ENCODE measurements at regions not wholly inside any gene's neighbourhood (a gene's known extent, or its start where the extent isn't known, plus 50 kb on each side); places are given as distances from the start of the nearest gene placed in this dataset.

- DNase-seq (ENCODE audit: low read depth), result no peak
Measured at GRCh38 chr20:59493926-59494325, 110.4 kb upstream of the PHACTR3 start.

GRCh38 chr20:59495166-59495565 lies 109.2 kb upstream of the PHACTR3 start:
- DNase-seq (ENCODE audit: low read depth), result no peak

- peak; percentile 66 for DNase-seq (ENCODE audit: low read depth)
Measured at GRCh38 chr20:59495894-59496510, 108.3 kb upstream of the PHACTR3 start.

DNA sequence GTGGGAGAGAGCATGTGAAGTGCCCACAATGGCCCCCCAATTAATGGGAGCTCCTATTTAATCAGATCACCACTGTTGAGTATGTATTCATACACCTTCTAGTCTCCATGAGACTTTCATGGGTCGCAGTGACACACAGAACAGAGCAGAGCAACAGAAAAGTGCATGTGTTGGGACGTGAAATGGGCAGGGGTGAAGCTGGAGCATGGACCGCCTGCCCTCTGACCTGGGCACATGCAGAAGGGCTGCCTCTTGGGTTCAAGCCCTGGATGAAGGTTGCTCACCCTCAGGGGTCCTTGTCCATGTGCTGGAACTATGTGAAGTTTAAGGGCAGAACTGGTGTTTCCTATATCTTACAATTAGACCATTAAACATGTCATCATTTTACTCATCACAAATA lies 106.0 kb upstream of the PHACTR3 start:
- no peak for DNase-seq (ENCODE audit: low read depth)

GRCh38 chr20:59499863-59500262 lies 104.5 kb upstream of the PHACTR3 start:
- DNase-seq (ENCODE audit: low read depth), result no peak

DNA sequence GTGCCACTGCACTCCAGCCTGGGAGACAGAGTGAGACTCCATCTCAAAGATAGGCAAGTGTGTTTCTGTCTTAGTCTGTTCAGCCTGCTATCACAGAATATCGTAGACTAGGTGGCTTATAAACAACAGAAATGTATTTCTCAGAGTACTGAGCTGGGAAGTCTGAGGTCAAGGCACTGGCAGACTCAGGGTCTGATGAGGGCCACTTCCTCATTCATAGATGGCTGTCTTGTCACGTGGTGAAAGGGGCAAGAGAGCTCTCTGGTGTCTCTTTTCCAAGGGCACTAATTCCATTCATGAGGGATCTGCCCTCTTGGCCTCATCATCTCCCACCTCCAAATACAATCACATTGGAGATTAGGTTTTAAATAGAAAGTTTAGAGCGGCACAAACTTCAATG lies 95.6 kb upstream of the PHACTR3 start:
- DNase-seq (ENCODE audit: low read depth), result no peak

DNA sequence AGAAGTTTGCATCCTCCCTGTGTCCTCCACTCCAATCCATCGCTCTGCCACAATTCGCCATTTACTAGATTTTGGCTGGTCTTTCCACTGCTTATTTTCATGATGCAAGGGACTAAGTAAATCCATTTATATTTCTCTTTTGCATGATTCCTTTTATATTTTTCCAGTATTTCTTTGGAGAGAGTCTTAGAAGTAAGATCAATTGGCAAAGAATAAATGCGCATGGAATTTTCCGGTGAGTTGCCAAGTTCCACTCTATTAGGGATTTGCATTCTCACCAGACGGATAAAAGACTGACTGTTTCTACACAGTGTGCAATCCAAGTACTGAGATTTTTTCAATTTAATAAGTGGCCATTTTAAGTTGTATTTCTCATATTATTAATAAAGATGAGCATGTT lies 91.7 kb upstream of the PHACTR3 start:
- DNase-seq (ENCODE audit: low read depth), result no peak

- DNase-seq (ENCODE audit: low read depth), result no peak
Measured at GRCh38 chr20:59514554-59514953, 89.8 kb upstream of the PHACTR3 start.

- peak; percentile 55 for DNase-seq (ENCODE audit: low read depth)
Measured at GRCh38 chr20:59515013-59515905, 89.1 kb upstream of the PHACTR3 start.

GRCh38 chr20:59515906-59516209 lies 88.5 kb upstream of the PHACTR3 start:
- DNase-seq (ENCODE audit: low read depth), result no peak

DNA sequence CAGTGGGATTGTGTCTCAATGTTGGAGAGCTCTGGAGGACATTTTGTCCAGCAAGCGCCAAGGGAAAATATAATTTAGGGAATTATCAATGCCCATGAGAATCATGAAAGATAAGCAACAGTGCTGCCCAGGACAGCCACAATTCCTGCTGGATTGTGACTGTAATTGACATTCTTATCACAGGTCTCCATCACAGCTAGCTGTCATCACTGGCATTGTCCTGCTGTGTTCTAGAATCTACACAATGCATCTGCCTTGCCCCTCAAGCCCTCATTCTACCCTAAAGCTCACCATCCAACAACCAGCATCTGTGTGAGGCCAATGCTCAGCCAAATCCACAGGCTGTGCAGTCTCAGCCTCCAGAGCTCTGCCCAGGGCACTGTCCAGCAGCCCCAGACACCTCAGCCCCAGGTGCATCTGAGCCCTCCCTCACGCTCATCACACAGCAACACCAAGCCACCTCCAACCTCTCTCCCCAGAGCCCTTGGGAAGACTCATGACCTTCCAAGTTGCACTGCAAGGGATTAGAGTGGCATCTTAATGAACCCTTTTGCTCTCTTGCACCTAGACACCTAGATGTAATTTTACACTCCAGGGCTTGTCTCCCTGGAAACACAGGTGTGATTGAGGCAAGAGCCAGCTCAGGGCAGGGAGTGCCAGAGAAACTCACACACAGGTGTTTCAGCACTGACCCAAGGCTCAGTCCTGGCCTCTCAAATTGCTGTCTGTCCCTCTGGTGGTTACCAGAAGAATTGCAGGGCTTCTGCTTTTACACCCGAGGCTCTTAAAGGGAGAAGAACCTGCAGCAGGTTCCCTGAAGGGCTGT lies 85.2 kb upstream of the PHACTR3 start:
- peak; percentile 58 for DNase-seq (ENCODE audit: low read depth)

GRCh38 chr20:59519707-59520014 lies 84.7 kb upstream of the PHACTR3 start:
- DNase-seq (ENCODE audit: low read depth), result no peak

- DNase-seq (ENCODE audit: low read depth), result no peak
Measured at GRCh38 chr20:59520814-59521213, 83.5 kb upstream of the PHACTR3 start.

GRCh38 chr20:59525500-59526241 lies 78.7 kb upstream of the PHACTR3 start:
- peak; percentile 36 for DNase-seq (ENCODE audit: low read depth)

DNA sequence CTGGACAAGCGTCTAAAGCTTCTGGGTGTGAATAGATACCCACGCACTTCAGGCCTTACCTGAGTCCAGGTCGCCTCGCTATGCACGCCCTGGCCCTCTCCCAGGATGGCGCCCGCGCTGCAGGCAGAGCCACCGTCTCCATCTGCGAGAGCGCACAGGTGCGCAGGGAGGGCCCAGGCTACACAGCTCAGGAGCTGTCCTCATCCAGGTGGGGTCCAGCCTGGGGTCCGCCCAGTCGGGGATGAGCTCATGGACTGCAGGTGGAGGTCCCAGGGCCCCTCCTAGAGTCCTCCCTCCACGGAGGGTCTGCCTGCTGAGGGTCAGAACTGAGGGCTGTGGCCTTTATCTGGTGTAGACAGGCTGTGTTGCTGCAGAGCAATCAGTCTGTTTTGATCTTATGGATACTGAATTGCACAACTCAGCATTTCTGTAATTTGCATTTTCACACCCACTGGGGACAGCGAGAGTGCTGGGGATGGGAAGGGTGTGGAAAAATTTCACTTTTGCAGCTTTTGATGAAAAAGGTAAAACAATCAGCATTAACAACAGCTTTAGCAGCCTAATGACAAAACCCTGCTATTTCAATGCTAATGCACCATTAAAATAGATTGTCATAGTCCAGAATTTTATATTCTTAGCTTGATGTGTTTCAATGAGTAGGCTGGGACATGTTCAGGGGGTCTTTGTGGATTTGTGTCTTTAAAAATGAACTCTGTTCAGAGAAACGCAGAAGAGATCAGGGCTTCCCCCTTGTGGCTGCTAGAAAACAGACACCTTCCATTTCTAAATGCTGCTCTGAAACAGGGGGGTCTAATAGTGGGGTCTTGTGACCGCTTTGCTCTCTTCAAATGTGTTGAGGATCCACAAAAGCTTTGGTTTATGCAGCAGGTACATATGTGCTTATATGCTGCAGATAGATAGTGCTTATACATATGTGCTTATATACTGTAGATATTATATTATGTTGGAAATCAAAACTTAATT lies 77.8 kb upstream of the PHACTR3 start:
- DNase-seq (ENCODE audit: low read depth), result peak; percentile 8

- no peak for DNase-seq (ENCODE audit: low read depth)
Measured at GRCh38 chr20:59530782-59531181, 73.6 kb upstream of the PHACTR3 start.

GRCh38 chr20:59537991-59538390 lies 66.3 kb upstream of the PHACTR3 start:
- no peak for DNase-seq (ENCODE audit: low read depth)

DNA sequence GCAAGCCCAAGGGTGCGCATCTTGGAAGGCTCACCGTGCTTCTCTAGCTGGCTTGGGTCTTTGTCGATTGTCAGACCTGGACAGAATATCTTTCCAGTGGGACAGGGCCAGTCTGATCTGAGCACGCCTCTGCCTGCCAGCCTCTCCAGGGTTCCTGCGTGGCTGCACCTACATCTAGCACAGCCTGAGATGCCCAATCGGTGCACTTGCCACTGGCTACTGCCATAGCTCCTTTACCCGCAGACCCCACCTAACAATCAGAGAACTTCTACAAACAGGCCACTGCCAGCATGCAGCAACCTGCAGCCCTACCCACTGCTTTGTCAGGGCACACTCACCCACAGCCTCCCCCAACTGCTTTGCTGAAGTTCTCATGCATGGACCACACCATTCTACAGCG lies 56.7 kb upstream of the PHACTR3 start:
- no peak for DNase-seq (ENCODE audit: low read depth)

All from iris pigment epithelial cell (primary cell).